A673 (cell line): ENCODE measurements at regions not wholly inside any gene's neighbourhood (a gene's known extent, or its start where the extent isn't known, plus 50 kb on each side); places are given as distances from the start of the nearest gene placed in this dataset.

Source experiments
- BruUV-seq: library from RNA; stranded (reverse); fragments of 400-500 nt; replicated peaks from 2 replicates; lab custom pipeline; 2021; lab: Mats Ljungman, UMichigan
- CTCF ChIA-PET: fragments of 300-600 bp; sonication (Branson Sonifier 250); formaldehyde crosslinking; loops from one replicate; lab custom pipeline; 2022; ENCODE audit warnings: antibody characterized with exemption; lab: Charles Lee
- POLR2A ChIA-PET: fragments of 300-600 bp; sonication (Branson Sonifier 250); formaldehyde crosslinking; loops from one replicate; lab custom pipeline; 2022; ENCODE audit warnings: antibody characterized with exemption; ENCODE audit not compliant: low non-redundant PET; lab: Charles Lee
- DNase-seq: peaks from one replicate; pipeline ENCODE4 v3.0.0-alpha.2; 2015; ENCODE audit warnings: low spot score
- H3K27ac ChIP-seq: fragments of 200-600 bp; sonication (generic); 2 replicates; pipeline ENCODE4 v1.5.1; 2016; ENCODE audit warnings: mixed run types, low read depth, mild to moderate bottlenecking, mixed read lengths, antibody characterized with exemption, low read length; ENCODE audit not compliant: poor library complexity, severe bottlenecking
- H3K27me3 ChIP-seq: fragments of 200-600 bp; sonication (generic); replicated peaks from 2 replicates; pipeline ENCODE4 v1.6.1; 2017; ENCODE audit warnings: mixed run types, low read depth, mild to moderate bottlenecking, mixed read lengths, antibody characterized with exemption, low read length; ENCODE audit not compliant: insufficient read depth, poor library complexity
- H3K36me3 ChIP-seq: fragments of 200-600 bp; sonication (generic); 2 replicates; pipeline ENCODE4 v1.6.1; 2016; ENCODE audit warnings: mixed run types, mild to moderate bottlenecking, mixed read lengths, antibody characterized with exemption, low read length; ENCODE audit not compliant: insufficient read depth, poor library complexity, severe bottlenecking
- H3K4me1 ChIP-seq: fragments of 200-600 bp; sonication (generic); 2 replicates; pipeline ENCODE4 v1.6.1; 2017; ENCODE audit warnings: mixed run types, mild to moderate bottlenecking, mixed read lengths, antibody characterized with exemption, low read length; ENCODE audit not compliant: insufficient read depth, poor library complexity, severe bottlenecking
- H3K4me3 ChIP-seq: fragments of 200-600 bp; sonication (generic); 2 replicates; pipeline ENCODE4 v1.5.1; 2016; ENCODE audit warnings: low read depth, mixed run types, mild to moderate bottlenecking, mixed read lengths, low read length; ENCODE audit not compliant: poor library complexity, severe bottlenecking
- H3K9me3 ChIP-seq: fragments of 200-600 bp; sonication (generic); 2 replicates; pipeline ENCODE4 v1.6.1; 2016; ENCODE audit warnings: mixed run types, low read depth, mild to moderate bottlenecking, mixed read lengths, antibody characterized with exemption, low read length; ENCODE audit not compliant: poor library complexity, severe bottlenecking
- EZH2 ChIP-seq: fragments of 200-600 bp; sonication (generic); IDR thresholded peaks from 2 replicates; pipeline ENCODE4 v1.6.1; 2017; ENCODE audit warnings: borderline replicate concordance, low read depth, mild to moderate bottlenecking, mixed read lengths, antibody characterized with exemption, low read length; ENCODE audit not compliant: poor library complexity, severe bottlenecking
- intact Hi-C: fragments of 100-400 bp; cut with micrococcal nuclease; formaldehyde crosslinking; loops from one replicate; pipeline ENCODE4 v1.10.0; 2022; ENCODE audit not compliant: unreplicated experiment
- TF ChIP-seq, protein P1 (sequence below): fragments of 300-800, 200-600 bp; sonication (generic); conservative IDR thresholded peaks from 2 replicates; pipeline ENCODE4 v1.5.1; 2017; ENCODE audit warnings: low read depth, mild to moderate bottlenecking, antibody characterized with exemption, low read length, moderate library complexity, mixed read lengths

DNA sequence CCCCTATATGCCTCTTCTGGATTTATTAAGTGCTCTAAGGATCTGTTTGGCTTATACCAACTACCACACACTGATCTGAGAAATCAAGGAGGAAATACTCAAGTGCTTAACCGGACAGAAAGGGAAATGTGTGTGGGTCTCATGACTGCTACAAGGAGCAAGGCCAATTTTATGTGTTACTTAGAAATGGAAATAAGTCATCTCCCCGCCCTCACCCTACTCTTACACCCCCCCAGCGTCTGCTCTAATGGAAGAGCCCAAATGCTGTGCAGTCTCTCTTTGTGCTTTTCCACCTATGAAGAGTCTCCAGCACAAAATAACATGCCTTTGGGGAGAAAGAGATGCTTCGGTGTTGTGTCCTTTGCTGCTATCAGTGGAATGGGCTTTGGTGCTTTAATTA lies 428.8 kb upstream of the ARID1B start:
- intact Hi-C loops = no loop called here
- CTCF ChIA-PET = no interaction called here
- no peak overlapping the region for H3K27ac ChIP-seq

GRCh38 chr6:156347656-156348055 lies 429.5 kb upstream of the ARID1B start:
- Histone ChIP-seq H3K27ac (no peak overlapping the region), H3K4me1 (no peaks in the 10 kb centered on the region), H3K4me3 (no peak overlapping the region), H3K36me3 (no peaks in the 10 kb centered on the region), H3K27me3 (no peaks in the 10 kb centered on the region), H3K9me3 (no peaks in the 10 kb centered on the region)
- CTCF ChIA-PET = no interaction called here
- intact Hi-C loops = no loop called here
- BruUV-seq = no TSS peak
- no peak for DNase-seq
- TF ChIP-seq, protein P1, sequence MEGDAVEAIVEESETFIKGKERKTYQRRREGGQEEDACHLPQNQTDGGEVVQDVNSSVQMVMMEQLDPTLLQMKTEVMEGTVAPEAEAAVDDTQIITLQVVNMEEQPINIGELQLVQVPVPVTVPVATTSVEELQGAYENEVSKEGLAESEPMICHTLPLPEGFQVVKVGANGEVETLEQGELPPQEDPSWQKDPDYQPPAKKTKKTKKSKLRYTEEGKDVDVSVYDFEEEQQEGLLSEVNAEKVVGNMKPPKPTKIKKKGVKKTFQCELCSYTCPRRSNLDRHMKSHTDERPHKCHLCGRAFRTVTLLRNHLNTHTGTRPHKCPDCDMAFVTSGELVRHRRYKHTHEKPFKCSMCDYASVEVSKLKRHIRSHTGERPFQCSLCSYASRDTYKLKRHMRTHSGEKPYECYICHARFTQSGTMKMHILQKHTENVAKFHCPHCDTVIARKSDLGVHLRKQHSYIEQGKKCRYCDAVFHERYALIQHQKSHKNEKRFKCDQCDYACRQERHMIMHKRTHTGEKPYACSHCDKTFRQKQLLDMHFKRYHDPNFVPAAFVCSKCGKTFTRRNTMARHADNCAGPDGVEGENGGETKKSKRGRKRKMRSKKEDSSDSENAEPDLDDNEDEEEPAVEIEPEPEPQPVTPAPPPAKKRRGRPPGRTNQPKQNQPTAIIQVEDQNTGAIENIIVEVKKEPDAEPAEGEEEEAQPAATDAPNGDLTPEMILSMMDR = no peak
- TF ChIP-seq EZH2 = no peak
- POLR2A ChIA-PET = no interaction called here

More for the DNA sequence above, 428.8 kb upstream of the ARID1B start:
- no peak for DNase-seq
- H3K9me3 ChIP-seq = no peaks in the 10 kb centered on the region
- H3K4me3 ChIP-seq = no peak overlapping the region
- TF ChIP-seq EZH2 = no peak
- TF ChIP-seq, protein P1 = no peak
- POLR2A ChIA-PET = no interaction called here
- no peaks in the 10 kb centered on the region for H3K4me1 ChIP-seq
- H3K27me3 ChIP-seq = no peaks in the 10 kb centered on the region
- H3K36me3 ChIP-seq = no peaks in the 10 kb centered on the region
- BruUV-seq = no TSS peak

GRCh38 chr6:156347246-156347645 lies 429.9 kb upstream of the ARID1B start:
- intact Hi-C loops = no loop called here
- no peak for DNase-seq
- Histone ChIP-seq H3K4me1 (no peaks in the 10 kb centered on the region), H3K27me3 (no peaks in the 10 kb centered on the region), H3K27ac (no peak overlapping the region), H3K9me3 (no peaks in the 10 kb centered on the region), H3K36me3 (no peaks in the 10 kb centered on the region), H3K4me3 (no peak overlapping the region)
- no peak for TF ChIP-seq EZH2
- TF ChIP-seq, protein P1 = no peak
- no TSS peak for BruUV-seq
- POLR2A ChIA-PET = no interaction called here
- CTCF ChIA-PET = no interaction called here
